Panc1 (cell line): ENCODE measurements at regions not wholly inside any gene's neighbourhood (a gene's known extent, or its start where the extent isn't known, plus 50 kb on each side); places are given as distances from the start of the nearest gene placed in this dataset.

ENCODE experiments used
- ATAC-seq: fragments of 200-7000 bp; cut with Tn5 transposase; 2 replicates; pipeline ENCODE4 v1.9.1; 2020; ENCODE audit warnings: mild to moderate bottlenecking, moderate library complexity
- BruUV-seq: library from RNA; stranded (reverse); fragments of 400-500 nt; replicated peaks from 2 replicates; lab custom pipeline; 2021; lab: Mats Ljungman, UMichigan
- CTCF ChIA-PET: fragments of 300-600 bp; sonication (Branson Sonifier 250); formaldehyde crosslinking; loops from one replicate; lab custom pipeline; 2022; ENCODE audit warnings: antibody characterized with exemption; lab: Charles Lee
- POLR2A ChIA-PET: fragments of 300-600 bp; sonication (Branson Sonifier 250); formaldehyde crosslinking; loops from one replicate; lab custom pipeline; 2022; ENCODE audit warnings: antibody characterized with exemption; lab: Charles Lee
- DNase-seq: peaks from one replicate; pipeline ENCODE4 v3.0.0-alpha.2; 2010; ENCODE audit warnings: low read depth, low spot score
- H3K27ac ChIP-seq: 2 replicates; pipeline ENCODE4 v1.5.1; 2011; ENCODE audit warnings: mild to moderate bottlenecking, low read length, inconsistent platforms
- H3K27me3 ChIP-seq: fragments of 200-500 bp; sonication (Bioruptor generic); 2 replicates; pipeline ENCODE4 v1.6.0; 2014; ENCODE audit warnings: low read length, inconsistent platforms; ENCODE audit not compliant: control insufficient read depth, insufficient read depth
- H3K36me3 ChIP-seq: fragments of 200-500 bp; sonication (Bioruptor generic); 2 replicates; pipeline ENCODE4 v1.5.1; 2014; ENCODE audit warnings: inconsistent platforms, mild to moderate bottlenecking, low read length, moderate library complexity; ENCODE audit not compliant: control insufficient read depth, insufficient read depth
- H3K4me1 ChIP-seq: 2 replicates; pipeline ENCODE4 v1.5.1; 2011; ENCODE audit warnings: inconsistent platforms, mild to moderate bottlenecking, low read length, moderate library complexity; ENCODE audit not compliant: control insufficient read depth, insufficient read depth
- H3K4me3 ChIP-seq, 2 experiments: 2 replicates each; pipeline ENCODE4 v1.5.1; 2011 to 2012; ENCODE audit warnings: low read depth in 2 of 2, low read length in 2 of 2, mild to moderate bottlenecking in 2 of 2, inconsistent platforms in 1 of 2, moderate library complexity in 1 of 2
- H3K9me3 ChIP-seq: fragments of 200-500 bp; sonication (Bioruptor generic); 2 replicates; pipeline ENCODE4 v1.5.1; 2014; ENCODE audit warnings: low read depth, mild to moderate bottlenecking, inconsistent platforms, low read length, moderate library complexity; ENCODE audit not compliant: control insufficient read depth, insufficient read depth
- CTCF ChIP-seq: fragments of 450-650 bp; IDR thresholded peaks from 2 replicates; pipeline ENCODE4 v1.5.1; 2017; ENCODE audit warnings: mild to moderate bottlenecking
- POLR2AphosphoS5 ChIP-seq: IDR thresholded peaks from 2 replicates; pipeline ENCODE4 v1.6.1; 2012; ENCODE audit warnings: mild to moderate bottlenecking, low read depth, low read length, moderate library complexity
- REST ChIP-seq, 2 experiments: IDR thresholded peaks; 2 replicates each; pipeline ENCODE4 v1.6.1; 2011 to 2012; ENCODE audit warnings: low read depth in 2 of 2, control low read depth in 1 of 2, low read length in 1 of 2, mild to moderate bottlenecking in 1 of 2, moderate library complexity in 1 of 2; ENCODE audit not compliant: insufficient read depth in 1 of 2
- SIN3A ChIP-seq: IDR thresholded peaks from 2 replicates; pipeline ENCODE4 v1.6.1; 2012; ENCODE audit warnings: low read depth, mild to moderate bottlenecking, low read length, moderate library complexity, borderline replicate concordance; ENCODE audit not compliant: insufficient read depth
- TCF7L2 ChIP-seq: IDR thresholded peaks from 2 replicates; pipeline ENCODE4 v1.6.1; 2011; ENCODE audit warnings: mild to moderate bottlenecking, low read depth, low read length, inconsistent platforms
- in situ Hi-C: cut with HindIII; loops from 2 replicates; pipeline ENCODE4 v1.10.0; 2016; ENCODE audit warnings: low sequenced_read_pairs, low pct_unique_long_range_greater_than_20kb
- intact Hi-C: fragments of 100-400 bp; cut with micrococcal nuclease; formaldehyde crosslinking; loops from one replicate; pipeline ENCODE4 v1.10.0; 2022; ENCODE audit not compliant: unreplicated experiment

- BruUV-seq: no TSS peak
- Histone ChIP-seq H3K27ac (no peak overlapping the region), H3K4me1 (no peaks in the 10 kb centered on the region), H3K36me3 (no peaks in the 10 kb centered on the region), H3K27me3 (no peaks in the 10 kb centered on the region), H3K9me3 (0 out of 2 replicates have a peak, but pooled peaks cover 3% of the 10 kb centered on the region), H3K4me3 (no peak overlapping the region)
- POLR2A ChIA-PET: interaction anchor here (0.7 kb wide), 2 partner anchors 36 to 83 kb away, joined by 5 to 9 read pairs; no protein-coding TSS in a partner anchor
- intact Hi-C loops (no loop called here), in situ Hi-C loops (no loop called here)
- CTCF ChIA-PET: no interaction called here
- no peak for ATAC-seq
- TF ChIP-seq POLR2AphosphoS5 (no peak), SIN3A (no peak), TCF7L2 (no peak), REST (IDR thresholded peaks at IDR 0.05; ENCODE audit: insufficient read depth in 1 of 2, low read depth in 2 of 2, low read length in 1 of 2) (no peak), CTCF (no peak)
- no peak for DNase-seq
Observed at GRCh38 chr10:113971349-113971973, 72.2 kb upstream of the ADRB1 start.

GRCh38 chr10:113977174-113977573 lies 66.5 kb upstream of the ADRB1 start:
- Histone ChIP-seq H3K4me3 (no peak overlapping the region), H3K9me3 (no peaks in the 10 kb centered on the region), H3K27me3 (no peaks in the 10 kb centered on the region), H3K4me1 (no peaks in the 10 kb centered on the region), H3K27ac (no peak overlapping the region), H3K36me3 (no peaks in the 10 kb centered on the region)
- ATAC-seq: no peak
- intact Hi-C loops: no loop called here
- no peak for TF ChIP-seq CTCF
- TF ChIP-seq TCF7L2: no peak
- no peak for TF ChIP-seq REST (IDR thresholded peaks at IDR 0.05; ENCODE audit: insufficient read depth in 1 of 2, low read depth in 2 of 2, low read length in 1 of 2)
- TF ChIP-seq SIN3A: no peak
- TF ChIP-seq POLR2AphosphoS5: no peak
- CTCF ChIA-PET: interaction anchor here (0.6 kb wide), 1 partner anchor 414 kb away, joined by 9 read pairs; no protein-coding TSS in a partner anchor
- in situ Hi-C loops: no loop called here
- BruUV-seq: no TSS peak
- POLR2A ChIA-PET: no interaction called here
- no peak for DNase-seq
